Activated CD4-positive, alpha-beta T cell treated with anti-CD3 and anti-CD28 coated beads, Interleukin-2, Interleukin-6, amounts not matched to agents 100 ng/mL and 50 ng/mL, durations not matched to agents 16 hours and 8 hours (primary cell): ENCODE measurements at regions not wholly inside any gene's neighbourhood (a gene's known extent, or its start where the extent isn't known, plus 50 kb on each side); places are given as distances from the start of the nearest gene placed in this dataset.

ENCODE experiments used
- DNase-seq: peaks from one replicate; pipeline ENCODE4 v3.0.0-alpha.2; 2020

GRCh38 chr17:79163071-79163470 lies 88.4 kb downstream of the ENGASE start:
- DNase-seq: no peak

- DNase-seq: no peak
These were observed 87.7 kb downstream of the ENGASE start for GRCh38 chr17:79162012-79162963.

DNA sequence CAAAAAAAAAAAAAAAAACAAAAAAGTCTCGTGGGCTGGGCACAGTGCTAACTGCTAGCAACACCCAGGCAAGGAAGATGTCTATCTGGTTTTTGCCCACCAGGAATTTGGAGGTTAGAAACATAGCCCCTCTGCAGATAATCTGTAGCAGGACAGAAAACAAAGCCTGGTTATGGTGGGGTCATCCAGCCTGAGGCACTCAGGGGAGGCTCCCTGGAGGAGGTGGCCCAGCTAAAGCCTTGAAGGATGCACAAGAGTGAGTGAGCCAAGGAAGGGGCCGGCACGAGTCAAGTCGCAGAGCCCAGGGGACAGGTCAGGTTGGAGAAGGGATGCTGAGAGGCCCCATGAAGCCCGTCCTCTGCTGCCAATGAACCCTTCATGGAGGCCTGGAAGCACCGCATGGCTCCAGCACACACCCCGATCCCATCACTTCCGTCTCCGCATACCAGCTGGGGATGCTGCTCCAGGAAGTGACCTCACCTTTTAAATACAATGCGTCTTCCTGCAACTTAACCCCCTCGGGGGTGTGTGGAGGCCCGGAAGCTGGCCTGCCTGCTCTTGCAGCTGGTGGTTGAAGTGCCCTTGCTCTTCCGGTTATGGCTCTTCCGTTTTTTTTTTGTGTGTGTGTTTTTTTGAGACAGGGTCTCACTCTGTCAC lies 86.5 kb downstream of the ENGASE start:
- peak; percentile 55 for DNase-seq

GRCh38 chr17:79159926-79160325 lies 85.3 kb downstream of the ENGASE start:
- DNase-seq: no peak

- DNase-seq: no peak
These were observed 84.8 kb downstream of the ENGASE start for GRCh38 chr17:79159471-79159870.

DNA sequence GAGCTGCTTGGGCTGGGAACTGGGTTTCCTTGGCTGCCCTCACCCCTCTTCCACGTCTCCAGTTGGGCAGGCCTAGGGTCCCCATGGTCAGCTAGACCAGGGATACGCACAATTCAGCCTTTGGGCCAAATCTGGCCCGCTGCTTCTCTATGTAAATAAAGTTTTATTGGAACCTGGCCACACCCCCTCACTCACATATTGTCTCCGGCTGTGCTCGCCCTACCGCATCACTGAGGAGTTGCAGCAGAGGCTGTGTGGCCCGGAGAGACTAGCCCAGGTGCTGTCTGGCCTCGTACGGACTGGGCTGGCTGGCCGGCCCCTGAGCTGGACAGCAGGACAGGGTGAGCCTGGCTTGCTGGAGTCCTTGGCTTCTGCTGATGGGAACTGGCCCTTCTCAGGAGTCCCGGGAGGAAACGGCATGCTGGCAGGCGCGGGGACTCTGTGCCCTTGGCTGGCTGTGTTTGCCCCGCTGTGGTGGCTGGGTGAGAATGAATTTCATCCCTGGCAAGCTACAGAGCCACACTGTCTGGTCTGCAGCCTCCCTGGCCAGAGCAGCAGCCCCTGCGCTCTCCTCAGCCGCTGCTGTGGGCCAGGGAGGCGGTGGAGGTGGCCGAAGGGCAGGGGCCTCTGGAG lies 82.0 kb downstream of the ENGASE start:
- no peak for DNase-seq

DNA sequence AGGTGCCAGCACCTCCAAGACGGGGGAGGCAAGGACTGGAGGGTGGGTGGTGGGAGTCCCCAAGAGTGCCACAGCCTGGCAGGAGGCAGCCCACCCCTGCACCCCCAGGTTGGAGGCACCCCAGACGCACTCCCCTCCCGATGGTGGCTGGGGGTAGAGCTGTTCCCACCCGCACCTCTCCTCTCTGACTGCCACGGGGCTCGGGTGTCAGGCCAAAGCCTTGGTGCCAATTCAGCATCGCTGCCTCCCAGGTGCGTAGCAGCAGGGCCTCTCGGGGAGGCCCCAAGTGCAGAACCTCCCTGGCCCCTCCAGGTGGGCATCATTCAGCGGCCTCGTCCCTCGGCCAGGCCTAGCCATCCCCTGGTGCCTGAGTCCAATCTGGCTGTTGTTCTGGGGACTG lies 81.1 kb downstream of the ENGASE start:
- no peak for DNase-seq

DNA sequence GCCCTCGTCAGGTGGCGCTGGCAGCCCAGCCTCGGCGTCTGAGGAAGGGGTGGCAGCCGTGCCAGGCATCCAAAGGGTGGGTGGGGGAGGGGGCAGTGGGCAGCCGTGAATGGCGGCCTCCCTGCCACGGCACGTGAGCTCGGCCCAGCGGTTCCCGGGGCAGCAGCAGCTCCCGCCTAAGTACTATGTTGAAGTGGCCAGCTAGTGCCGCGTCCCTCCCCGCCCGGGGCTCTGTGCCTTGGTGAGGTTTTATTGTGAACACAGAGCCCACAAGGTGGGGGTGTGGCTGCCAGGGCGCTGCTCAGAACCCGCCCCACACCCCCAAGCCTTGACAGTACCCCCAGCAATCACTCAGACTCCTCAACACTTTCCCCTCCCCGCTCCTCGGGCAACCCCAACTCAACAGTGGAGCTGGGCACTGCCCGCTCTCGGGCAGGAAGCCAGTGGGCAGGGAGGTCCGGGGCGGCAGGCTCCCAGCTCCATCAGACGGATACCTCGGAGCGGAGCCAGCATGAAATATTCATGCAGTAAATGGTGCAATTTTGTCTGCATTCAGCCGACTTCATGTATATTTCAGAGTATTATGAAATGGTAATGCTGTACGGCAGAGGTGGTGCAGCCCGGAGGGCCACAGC lies 80.4 kb downstream of the ENGASE start:
- no peak for DNase-seq

GRCh38 chr17:79154446-79154845 lies 79.8 kb downstream of the ENGASE start:
- no peak for DNase-seq

GRCh38 chr17:79153367-79154130 lies 78.9 kb downstream of the ENGASE start:
- no peak for DNase-seq

- DNase-seq: no peak
These were observed 78.0 kb downstream of the ENGASE start for GRCh38 chr17:79152636-79153035.

DNA sequence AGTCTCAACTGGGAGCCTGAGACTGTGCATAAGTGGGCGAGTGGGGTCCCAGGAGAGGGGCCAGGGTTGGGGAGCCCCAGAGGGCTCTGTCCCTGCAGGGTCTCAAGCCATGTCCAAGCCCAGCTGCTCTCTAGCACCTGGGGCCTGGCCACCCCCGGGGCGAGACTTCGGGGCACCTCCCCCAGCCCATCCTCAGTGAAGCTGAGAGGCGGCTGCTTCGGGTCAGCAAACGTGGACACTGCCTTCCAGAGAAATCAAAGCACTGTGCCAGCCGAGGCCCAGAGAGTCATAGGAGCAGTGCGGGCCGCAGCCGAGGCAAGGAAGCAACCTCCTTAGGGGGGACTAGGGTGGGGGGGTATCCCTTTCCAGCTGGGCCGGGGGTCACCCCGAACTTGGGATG lies 77.5 kb downstream of the ENGASE start:
- no peak for DNase-seq

GRCh38 chr17:79150799-79151198 lies 76.2 kb downstream of the ENGASE start:
- DNase-seq: no peak

- no peak for DNase-seq
These were observed 75.6 kb downstream of the ENGASE start for GRCh38 chr17:79150035-79150733.

GRCh38 chr17:79148584-79148983 lies 74.0 kb downstream of the ENGASE start:
- DNase-seq: no peak

- no peak for DNase-seq
These were observed 73.3 kb downstream of the ENGASE start for GRCh38 chr17:79147746-79148506.

- DNase-seq: no peak
These were observed 71.9 kb downstream of the ENGASE start for GRCh38 chr17:79146562-79146961.

GRCh38 chr17:79145548-79145947 lies 70.9 kb downstream of the ENGASE start:
- DNase-seq: no peak

DNA sequence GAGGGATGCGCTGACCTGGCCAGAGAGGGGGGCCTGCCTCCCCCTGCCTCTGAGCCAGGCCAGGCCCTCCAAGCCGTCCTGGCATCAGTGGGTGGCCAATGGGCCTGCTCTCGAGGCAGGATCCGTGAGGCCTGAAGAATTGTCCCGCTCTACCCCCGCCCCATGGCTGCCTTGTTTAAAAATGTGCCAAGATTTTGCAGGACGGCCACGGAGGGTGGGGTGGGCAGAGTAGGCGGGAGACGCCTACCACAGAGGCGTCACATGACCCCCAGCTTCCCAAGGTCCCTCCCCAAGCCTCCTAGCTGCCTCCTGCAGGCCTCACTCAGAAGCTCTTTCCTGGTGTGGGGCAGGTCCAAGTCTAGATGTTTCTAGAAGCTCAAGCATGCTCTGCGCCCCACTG lies 69.5 kb downstream of the ENGASE start:
- no peak for DNase-seq

- no peak for DNase-seq
These were observed 67.8 kb downstream of the ENGASE start for GRCh38 chr17:79142375-79142774.
